GM23338 (cell line): ENCODE measurements at regions not wholly inside any gene's neighbourhood (a gene's known extent, or its start where the extent isn't known, plus 50 kb on each side); places are given as distances from the start of the nearest gene placed in this dataset.

ENCODE experiments used
- ATAC-seq: fragments of 200-7000 bp; cut with Tn5 transposase; 3 replicates; pipeline ENCODE4 v1.9.1; 2020
- DNase-seq: peaks from one replicate; pipeline ENCODE4 v3.0.0-alpha.2; 2015; ENCODE audit warnings: low spot score
- H2AFZ ChIP-seq: fragments of 200-600 bp; sonication (generic); 2 replicates; pipeline ENCODE4 v1.8.0; 2016; ENCODE audit warnings: antibody characterized with exemption, mild to moderate bottlenecking, moderate library complexity
- H3F3A ChIP-seq: fragments of 200-600 bp; sonication (generic); replicated peaks from 2 replicates; pipeline ENCODE4 v1.8.0; 2017; ENCODE audit warnings: antibody characterized with exemption, mixed run types, low read depth
- H3K27ac ChIP-seq: fragments of 200-600 bp; sonication (generic); 2 replicates; pipeline ENCODE4 v1.6.1; 2016; ENCODE audit warnings: low read depth
- H3K27me3 ChIP-seq: fragments of 200-600 bp; sonication (generic); 2 replicates; pipeline ENCODE4 v1.8.0; 2016; ENCODE audit warnings: mild to moderate bottlenecking, mixed run types, moderate library complexity; ENCODE audit not compliant: insufficient read depth
- H3K36me3 ChIP-seq: fragments of 200-600 bp; sonication (generic); 2 replicates; pipeline ENCODE4 v1.8.0; 2016; ENCODE audit warnings: mild to moderate bottlenecking; ENCODE audit not compliant: insufficient read depth
- H3K4me1 ChIP-seq: fragments of 200-600 bp; sonication (generic); 2 replicates; pipeline ENCODE4 v1.8.0; 2016; ENCODE audit warnings: mild to moderate bottlenecking, moderate library complexity; ENCODE audit not compliant: insufficient read depth
- H3K4me2 ChIP-seq: fragments of 200-600 bp; sonication (generic); 2 replicates; pipeline ENCODE4 v1.7.1; 2017; ENCODE audit warnings: mixed run types
- H3K4me3 ChIP-seq: fragments of 200-600 bp; sonication (generic); 2 replicates; pipeline ENCODE4 v1.6.1; 2016; ENCODE audit warnings: mixed run types
- H3K79me2 ChIP-seq: fragments of 200-600 bp; sonication (generic); replicated peaks from 2 replicates; pipeline ENCODE4 v1.8.0; 2017; ENCODE audit warnings: mild to moderate bottlenecking; ENCODE audit not compliant: insufficient read depth
- H3K9me2 ChIP-seq: fragments of 200-600 bp; sonication (generic); 2 replicates; pipeline ENCODE4 v1.8.0; 2017; ENCODE audit not compliant: insufficient read depth
- H4K20me1 ChIP-seq: fragments of 200-600 bp; sonication (generic); replicated peaks from 2 replicates; pipeline ENCODE4 v1.8.0; 2017; ENCODE audit warnings: mild to moderate bottlenecking; ENCODE audit not compliant: insufficient read depth
- H3K27ac Mint-ChIP-seq: 2 replicates; pipeline ENCODE4 v1.8.0; 2020; ENCODE audit warnings: inconsistent platforms, mild to moderate bottlenecking, moderate library complexity, mixed read lengths
- H3K27me3 Mint-ChIP-seq: 3 replicates; pipeline ENCODE4 v1.8.0; 2022; ENCODE audit warnings: low read depth, mild to moderate bottlenecking, moderate library complexity, mixed read lengths, inconsistent platforms; ENCODE audit not compliant: insufficient read depth, poor library complexity
- H3K36me3 Mint-ChIP-seq: 3 replicates; pipeline ENCODE4 v1.8.0; 2021; ENCODE audit warnings: low read depth, mild to moderate bottlenecking, inconsistent platforms, moderate library complexity, mixed read lengths
- H3K4me1 Mint-ChIP-seq: 3 replicates; pipeline ENCODE4 v1.8.0; 2020; ENCODE audit warnings: mild to moderate bottlenecking, inconsistent platforms, mixed read lengths
- H3K4me3 Mint-ChIP-seq: 3 replicates; pipeline ENCODE4 v1.8.0; 2021; ENCODE audit warnings: moderate library complexity, mild to moderate bottlenecking, inconsistent platforms, mixed read lengths
- H3K9me3 Mint-ChIP-seq: 3 replicates; pipeline ENCODE4 v1.8.0; 2020; ENCODE audit warnings: moderate library complexity, mild to moderate bottlenecking, inconsistent platforms, mixed read lengths
- CREB1 ChIP-seq: fragments of 250-450 bp; sonication (Bioruptor Pico); IDR thresholded peaks from 2 replicates; pipeline ENCODE4 v1.5.0; 2020; ENCODE audit warnings: low read depth, mild to moderate bottlenecking, moderate library complexity
- CTCF ChIP-seq, 2 experiments: fragments of 200-600 bp in 1 of 2; sonication (generic) in 1 of 2; conservative IDR thresholded peaks; 2 replicates each; pipeline versions ENCODE4 v1.5.1 to v1.6.1; 2016 to 2017; ENCODE audit warnings: antibody characterized with exemption in 2 of 2, low read depth in 2 of 2, mild to moderate bottlenecking in 2 of 2, moderate library complexity in 1 of 2
- EZH2 ChIP-seq: fragments of 200-600 bp; sonication (generic); IDR thresholded peaks from one replicate; pipeline ENCODE4 v1.8.0; 2017; ENCODE audit warnings: antibody characterized with exemption, mild to moderate bottlenecking, low read depth; ENCODE audit not compliant: unreplicated experiment
- EZH2phosphoT487 ChIP-seq: fragments of 200-600 bp; sonication (generic); IDR thresholded peaks from one replicate; pipeline ENCODE4 v1.8.1; 2018; ENCODE audit warnings: antibody characterized with exemption; ENCODE audit not compliant: unreplicated experiment
- JUNB ChIP-seq: IDR thresholded peaks from one replicate; pipeline ENCODE4 v1.6.1; 2016; ENCODE audit warnings: antibody characterized with exemption; ENCODE audit not compliant: unreplicated experiment
- NANOG ChIP-seq: IDR thresholded peaks from 2 replicates; pipeline ENCODE4 v1.6.1; 2016; ENCODE audit warnings: antibody characterized with exemption, borderline replicate concordance
- POLR2AphosphoS5 ChIP-seq: IDR thresholded peaks from 2 replicates; pipeline ENCODE4 v1.6.1; 2016; ENCODE audit warnings: antibody characterized with exemption, low read depth
- REST ChIP-seq: IDR thresholded peaks from one replicate; pipeline ENCODE4 v1.6.1; 2018; ENCODE audit warnings: antibody characterized with exemption; ENCODE audit not compliant: unreplicated experiment
- STAT1 ChIP-seq: IDR thresholded peaks from one replicate; pipeline ENCODE4 v1.6.1; 2016; ENCODE audit warnings: antibody characterized with exemption; ENCODE audit not compliant: unreplicated experiment
- ZNF114 ChIP-seq: fragments of 250-450 bp; sonication (Bioruptor Pico); IDR thresholded peaks from 2 replicates; pipeline ENCODE4 v1.5.0; 2020; ENCODE audit warnings: mild to moderate bottlenecking, moderate library complexity
- ZNF331 ChIP-seq: fragments of 250-450 bp; sonication (Bioruptor Pico); IDR thresholded peaks from 2 replicates; pipeline ENCODE4 v1.5.0; 2020; ENCODE audit warnings: low read depth, mild to moderate bottlenecking, moderate library complexity
- TF ChIP-seq, protein P1 (sequence below): IDR thresholded peaks from 2 replicates; pipeline ENCODE4 v1.6.1; 2016; ENCODE audit warnings: antibody characterized with exemption
- TF ChIP-seq, protein P2 (sequence below): fragments of 250-450 bp; sonication (Bioruptor Pico); IDR thresholded peaks from 2 replicates; pipeline ENCODE4 v1.5.0; 2020; ENCODE audit warnings: mild to moderate bottlenecking, moderate library complexity

DNA sequence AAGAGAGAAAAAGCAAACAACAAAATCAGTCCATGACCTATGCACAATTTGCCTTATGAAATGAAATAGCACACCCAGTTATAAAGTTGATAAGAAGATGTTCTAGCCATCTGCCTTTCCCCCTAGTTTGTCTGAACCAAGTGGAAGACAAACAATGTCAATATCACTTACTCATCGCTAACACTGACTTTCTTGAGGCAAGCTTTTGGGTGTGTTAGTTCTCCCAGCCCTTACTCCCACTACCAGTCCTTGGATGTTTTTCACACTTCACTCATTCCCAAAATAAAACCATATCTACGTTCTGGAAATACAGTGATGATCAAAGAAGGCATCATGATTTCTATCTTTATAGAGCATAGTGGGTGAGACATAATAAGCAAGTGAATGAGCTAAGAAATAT, 393.8 kb downstream of the PCDH20 start:
- DNase-seq, result no peak
- Histone ChIP-seq H3K4me3 (no peak overlapping the region), H2AFZ (peak overlapping the region; percentile 8; the same call in 1 of the 2 replicates), H3K27me3 (no peaks in the 10 kb centered on the region), H3K4me1 (0 out of 2 replicates have a peak, but pooled peaks cover 3% of the 10 kb centered on the region), H3K79me2 (no peaks in the 10 kb centered on the region), H3F3A (no peaks in the 10 kb centered on the region), H3K27ac (no peak overlapping the region), H3K4me2 (no peak overlapping the region), H3K9me2 (no peaks in the 10 kb centered on the region), H4K20me1 (no peaks in the 10 kb centered on the region), H3K36me3 (no peaks in the 10 kb centered on the region)
- H3K9me3 Mint-ChIP-seq, result no peaks in the 10 kb centered on the region
- TF ChIP-seq JUNB (no peak), ZNF114 (CRISPR knock-in tag) (no peak), CTCF (conservative IDR thresholded peaks at IDR 0.05; ENCODE audit: low read depth in 2 of 2) (no peak), ZNF331 (CRISPR knock-in tag) (no peak), REST (no peak), POLR2AphosphoS5 (no peak), EZH2 (no peak), NANOG (no peak), CREB1 (CRISPR knock-in tag) (no peak), EZH2phosphoT487 (no peak), STAT1 (no peak)
- TF ChIP-seq, protein P1, sequence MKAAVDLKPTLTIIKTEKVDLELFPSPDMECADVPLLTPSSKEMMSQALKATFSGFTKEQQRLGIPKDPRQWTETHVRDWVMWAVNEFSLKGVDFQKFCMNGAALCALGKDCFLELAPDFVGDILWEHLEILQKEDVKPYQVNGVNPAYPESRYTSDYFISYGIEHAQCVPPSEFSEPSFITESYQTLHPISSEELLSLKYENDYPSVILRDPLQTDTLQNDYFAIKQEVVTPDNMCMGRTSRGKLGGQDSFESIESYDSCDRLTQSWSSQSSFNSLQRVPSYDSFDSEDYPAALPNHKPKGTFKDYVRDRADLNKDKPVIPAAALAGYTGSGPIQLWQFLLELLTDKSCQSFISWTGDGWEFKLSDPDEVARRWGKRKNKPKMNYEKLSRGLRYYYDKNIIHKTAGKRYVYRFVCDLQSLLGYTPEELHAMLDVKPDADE, result no peak
- TF ChIP-seq, protein P2, sequence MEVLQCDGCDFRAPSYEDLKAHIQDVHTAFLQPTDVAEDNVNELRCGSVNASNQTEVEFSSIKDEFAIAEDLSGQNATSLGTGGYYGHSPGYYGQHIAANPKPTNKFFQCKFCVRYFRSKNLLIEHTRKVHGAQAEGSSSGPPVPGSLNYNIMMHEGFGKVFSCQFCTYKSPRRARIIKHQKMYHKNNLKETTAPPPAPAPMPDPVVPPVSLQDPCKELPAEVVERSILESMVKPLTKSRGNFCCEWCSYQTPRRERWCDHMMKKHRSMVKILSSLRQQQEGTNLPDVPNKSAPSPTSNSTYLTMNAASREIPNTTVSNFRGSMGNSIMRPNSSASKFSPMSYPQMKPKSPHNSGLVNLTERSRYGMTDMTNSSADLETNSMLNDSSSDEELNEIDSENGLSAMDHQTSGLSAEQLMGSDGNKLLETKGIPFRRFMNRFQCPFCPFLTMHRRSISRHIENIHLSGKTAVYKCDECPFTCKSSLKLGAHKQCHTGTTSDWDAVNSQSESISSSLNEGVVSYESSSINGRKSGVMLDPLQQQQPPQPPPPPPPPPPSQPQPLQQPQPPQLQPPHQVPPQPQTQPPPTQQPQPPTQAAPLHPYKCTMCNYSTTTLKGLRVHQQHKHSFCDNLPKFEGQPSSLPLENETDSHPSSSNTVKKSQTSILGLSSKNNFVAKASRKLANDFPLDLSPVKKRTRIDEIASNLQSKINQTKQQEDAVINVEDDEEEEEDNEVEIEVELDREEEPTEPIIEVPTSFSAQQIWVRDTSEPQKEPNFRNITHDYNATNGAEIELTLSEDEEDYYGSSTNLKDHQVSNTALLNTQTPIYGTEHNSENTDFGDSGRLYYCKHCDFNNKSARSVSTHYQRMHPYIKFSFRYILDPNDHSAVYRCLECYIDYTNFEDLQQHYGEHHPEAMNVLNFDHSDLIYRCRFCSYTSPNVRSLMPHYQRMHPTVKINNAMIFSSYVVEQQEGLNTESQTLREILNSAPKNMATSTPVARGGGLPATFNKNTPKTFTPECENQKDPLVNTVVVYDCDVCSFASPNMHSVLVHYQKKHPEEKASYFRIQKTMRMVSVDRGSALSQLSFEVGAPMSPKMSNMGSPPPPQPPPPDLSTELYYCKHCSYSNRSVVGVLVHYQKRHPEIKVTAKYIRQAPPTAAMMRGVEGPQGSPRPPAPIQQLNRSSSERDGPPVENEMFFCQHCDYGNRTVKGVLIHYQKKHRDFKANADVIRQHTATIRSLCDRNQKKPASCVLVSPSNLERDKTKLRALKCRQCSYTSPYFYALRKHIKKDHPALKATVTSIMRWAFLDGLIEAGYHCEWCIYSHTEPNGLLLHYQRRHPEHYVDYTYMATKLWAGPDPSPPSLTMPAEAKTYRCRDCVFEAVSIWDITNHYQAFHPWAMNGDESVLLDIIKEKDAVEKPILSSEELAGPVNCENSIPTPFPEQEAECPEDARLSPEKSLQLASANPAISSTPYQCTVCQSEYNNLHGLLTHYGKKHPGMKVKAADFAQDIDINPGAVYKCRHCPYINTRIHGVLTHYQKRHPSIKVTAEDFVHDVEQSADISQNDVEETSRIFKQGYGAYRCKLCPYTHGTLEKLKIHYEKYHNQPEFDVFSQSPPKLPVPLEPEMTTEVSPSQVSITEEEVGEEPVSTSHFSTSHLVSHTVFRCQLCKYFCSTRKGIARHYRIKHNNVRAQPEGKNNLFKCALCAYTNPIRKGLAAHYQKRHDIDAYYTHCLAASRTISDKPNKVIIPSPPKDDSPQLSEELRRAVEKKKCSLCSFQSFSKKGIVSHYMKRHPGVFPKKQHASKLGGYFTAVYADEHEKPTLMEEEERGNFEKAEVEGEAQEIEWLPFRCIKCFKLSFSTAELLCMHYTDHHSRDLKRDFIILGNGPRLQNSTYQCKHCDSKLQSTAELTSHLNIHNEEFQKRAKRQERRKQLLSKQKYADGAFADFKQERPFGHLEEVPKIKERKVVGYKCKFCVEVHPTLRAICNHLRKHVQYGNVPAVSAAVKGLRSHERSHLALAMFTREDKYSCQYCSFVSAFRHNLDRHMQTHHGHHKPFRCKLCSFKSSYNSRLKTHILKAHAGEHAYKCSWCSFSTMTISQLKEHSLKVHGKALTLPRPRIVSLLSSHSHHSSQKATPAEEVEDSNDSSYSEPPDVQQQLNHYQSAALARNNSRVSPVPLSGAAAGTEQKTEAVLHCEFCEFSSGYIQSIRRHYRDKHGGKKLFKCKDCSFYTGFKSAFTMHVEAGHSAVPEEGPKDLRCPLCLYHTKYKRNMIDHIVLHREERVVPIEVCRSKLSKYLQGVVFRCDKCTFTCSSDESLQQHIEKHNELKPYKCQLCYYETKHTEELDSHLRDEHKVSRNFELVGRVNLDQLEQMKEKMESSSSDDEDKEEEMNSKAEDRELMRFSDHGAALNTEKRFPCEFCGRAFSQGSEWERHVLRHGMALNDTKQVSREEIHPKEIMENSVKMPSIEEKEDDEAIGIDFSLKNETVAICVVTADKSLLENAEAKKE (CRISPR knock-in tag), result no peak
- no peak overlapping the region for H3K4me3 Mint-ChIP-seq
- H3K27me3 Mint-ChIP-seq, result no peaks in the 10 kb centered on the region
- no peaks in the 10 kb centered on the region for H3K4me1 Mint-ChIP-seq
- H3K36me3 Mint-ChIP-seq, result no peaks in the 10 kb centered on the region
- ATAC-seq, result no peak
- no peak overlapping the region; the same call in 1 of the 2 replicates for H3K27ac Mint-ChIP-seq
